Testis (tissue), 2 donors: ENCODE measurements at regions not wholly inside any gene's neighbourhood (a gene's known extent, or its start where the extent isn't known, plus 50 kb on each side); places are given as distances from the start of the nearest gene placed in this dataset.

ENCODE experiments used
- DNase-seq: peaks from one replicate; pipeline ENCODE4 v3.0.0-alpha.2; 2019
- H3K27ac ChIP-seq, 2 donors: fragments of 200-600 bp; sonication (generic); one replicate each; pipeline ENCODE4 v1.5.1; 2019
- H3K27me3 ChIP-seq: fragments of 200-600 bp; sonication (generic); one replicate; pipeline ENCODE4 v1.5.1; 2019
- H3K36me3 ChIP-seq: fragments of 200-600 bp; sonication (generic); one replicate; pipeline ENCODE4 v1.5.1; 2017; ENCODE audit warnings: low read depth; ENCODE audit errors: missing control alignments
- H3K4me1 ChIP-seq: fragments of 200-600 bp; sonication (generic); one replicate; pipeline ENCODE4 v1.5.1; 2019
- H3K4me3 ChIP-seq, 2 donors: fragments of 200-600 bp; sonication (generic); one replicate each; pipeline ENCODE4 v1.5.1; 2017 to 2019
- H3K9me3 ChIP-seq: fragments of 200-600 bp; sonication (generic); one replicate; pipeline ENCODE4 v1.5.1; 2017
- POLR2A ChIP-seq: fragments of 450-650 bp; IDR thresholded peaks from one replicate; pipeline ENCODE4 v1.6.1; 2017; ENCODE audit warnings: antibody characterized with exemption, mild to moderate bottlenecking, moderate library complexity
- WGBS, 2 donors: methylation state at CpG; one replicate each; pipeline ENCODE4 v1.1.5; 2018; 5-methylcytosine and 5-hydroxymethylcytosine counted together
- intact Hi-C: fragments of 100-400 bp; cut with DNase I; formaldehyde crosslinking; loops from one replicate; pipeline ENCODE4 v1.15.1; 2023; ENCODE audit warnings: low total_unique reads
- TF ChIP-seq, protein P1 (sequence below), 3 experiments: fragments of 450-650 bp in 2 of 3; fragments of 200-600 bp in 1 of 3; sonication (generic) in 1 of 3; IDR thresholded peaks; one replicate each; pipeline ENCODE4 v1.5.1; 2016 to 2019; ENCODE audit warnings: antibody characterized with exemption in 3 of 3, mild to moderate bottlenecking in 2 of 3, moderate library complexity in 1 of 3

- no peaks in the 10 kb centered on the region for H3K9me3 ChIP-seq
- no peaks in the 10 kb centered on the region for H3K27me3 ChIP-seq
- H3K27ac ChIP-seq, result no peak overlapping the region
- H3K4me1 ChIP-seq, result no peaks in the 10 kb centered on the region
- no peaks in the 10 kb centered on the region for H3K36me3 ChIP-seq
- no peak overlapping the region for H3K4me3 ChIP-seq
- intact Hi-C loops, result no loop called here
- TF ChIP-seq, protein P1, sequence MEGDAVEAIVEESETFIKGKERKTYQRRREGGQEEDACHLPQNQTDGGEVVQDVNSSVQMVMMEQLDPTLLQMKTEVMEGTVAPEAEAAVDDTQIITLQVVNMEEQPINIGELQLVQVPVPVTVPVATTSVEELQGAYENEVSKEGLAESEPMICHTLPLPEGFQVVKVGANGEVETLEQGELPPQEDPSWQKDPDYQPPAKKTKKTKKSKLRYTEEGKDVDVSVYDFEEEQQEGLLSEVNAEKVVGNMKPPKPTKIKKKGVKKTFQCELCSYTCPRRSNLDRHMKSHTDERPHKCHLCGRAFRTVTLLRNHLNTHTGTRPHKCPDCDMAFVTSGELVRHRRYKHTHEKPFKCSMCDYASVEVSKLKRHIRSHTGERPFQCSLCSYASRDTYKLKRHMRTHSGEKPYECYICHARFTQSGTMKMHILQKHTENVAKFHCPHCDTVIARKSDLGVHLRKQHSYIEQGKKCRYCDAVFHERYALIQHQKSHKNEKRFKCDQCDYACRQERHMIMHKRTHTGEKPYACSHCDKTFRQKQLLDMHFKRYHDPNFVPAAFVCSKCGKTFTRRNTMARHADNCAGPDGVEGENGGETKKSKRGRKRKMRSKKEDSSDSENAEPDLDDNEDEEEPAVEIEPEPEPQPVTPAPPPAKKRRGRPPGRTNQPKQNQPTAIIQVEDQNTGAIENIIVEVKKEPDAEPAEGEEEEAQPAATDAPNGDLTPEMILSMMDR (IDR thresholded peaks at IDR 0.05), result no peak
- no peak for TF ChIP-seq POLR2A
- no peak for DNase-seq
Observed at GRCh38 chr11:104624021-104624420, 274.2 kb downstream of the CASP12 start.

- Histone ChIP-seq H3K27ac (no peak overlapping the region), H3K4me3 (no peak overlapping the region), H3K4me1 (no peaks in the 10 kb centered on the region), H3K27me3 (no peaks in the 10 kb centered on the region), H3K36me3 (no peaks in the 10 kb centered on the region), H3K9me3 (no peaks in the 10 kb centered on the region)
- WGBS, 2 donors, result 75 to 80% methylated on average over 1 of the region's 1 CpG
- intact Hi-C loops, result no loop called here
- TF ChIP-seq, protein P1 (IDR thresholded peaks at IDR 0.05), result no peak
- TF ChIP-seq POLR2A, result no peak
- no peak for DNase-seq
Observed at GRCh38 chr11:104623518-104623917, 274.7 kb downstream of the CASP12 start.

DNA sequence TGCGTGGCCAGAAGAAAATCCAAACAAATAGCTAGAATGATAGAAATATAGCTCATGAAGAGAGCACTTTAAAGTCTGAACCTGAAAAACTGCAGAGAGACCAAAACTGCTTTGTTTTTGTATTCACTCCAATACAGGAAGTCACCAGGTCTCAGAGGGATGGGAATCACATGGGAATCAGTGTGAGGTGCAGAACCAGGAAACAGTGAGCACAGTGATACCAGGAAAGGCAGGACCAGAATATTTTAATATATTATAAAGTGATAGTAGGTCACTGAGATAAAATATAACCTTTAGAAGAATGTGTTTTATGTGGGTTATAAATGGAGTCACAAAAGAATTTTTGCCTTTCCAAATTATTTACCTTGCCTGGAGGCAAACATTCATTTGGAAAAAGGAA is 277.3 kb downstream of the CASP12 start:
- no peaks in the 10 kb centered on the region for H3K4me1 ChIP-seq
- intact Hi-C loops, result no loop called here
- 83 to 90% methylated on average over 1 of the region's 1 CpG for WGBS, 2 donors
- no peak for DNase-seq
- no peaks in the 10 kb centered on the region for H3K27me3 ChIP-seq
- no peaks in the 10 kb centered on the region for H3K36me3 ChIP-seq
- no peak overlapping the region for H3K4me3 ChIP-seq
- no peak for TF ChIP-seq POLR2A
- TF ChIP-seq, protein P1 (IDR thresholded peaks at IDR 0.05), result no peak
- H3K9me3 ChIP-seq, result no peaks in the 10 kb centered on the region
- H3K27ac ChIP-seq, result no peak overlapping the region

- no peaks in the 10 kb centered on the region for H3K27me3 ChIP-seq
- no peaks in the 10 kb centered on the region for H3K9me3 ChIP-seq
- no peak for TF ChIP-seq POLR2A
- TF ChIP-seq, protein P1 (IDR thresholded peaks at IDR 0.05), result no peak
- no peaks in the 10 kb centered on the region for H3K4me1 ChIP-seq
- intact Hi-C loops, result no loop called here
- DNase-seq, result no peak
- 74 to 77% methylated on average over 3 of the region's 3 CpGs for WGBS, 2 donors
- no peaks in the 10 kb centered on the region for H3K36me3 ChIP-seq
- no peak overlapping the region for H3K27ac ChIP-seq
- H3K4me3 ChIP-seq, result no peak overlapping the region
Observed at GRCh38 chr11:104619751-104620150, 278.5 kb downstream of the CASP12 start.

DNA sequence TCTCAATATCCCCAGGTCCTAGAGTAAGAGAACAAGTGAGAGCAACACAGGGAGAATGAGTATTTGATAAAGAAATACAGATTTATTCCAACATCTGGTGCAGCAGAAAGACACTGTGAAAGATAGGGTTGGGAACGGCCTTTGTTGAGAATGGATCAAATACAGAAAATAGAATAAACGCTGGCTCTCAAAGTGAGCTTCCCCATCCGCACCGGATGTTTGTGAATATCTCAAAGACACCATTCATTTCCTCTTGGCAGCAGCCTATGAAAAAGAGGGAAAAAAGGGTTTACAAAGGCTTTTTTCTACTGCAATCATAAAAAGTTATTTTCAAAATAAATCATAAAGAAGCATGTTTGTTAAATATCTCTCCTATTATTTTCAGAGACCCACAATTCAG is 279.3 kb downstream of the CASP12 start:
- no peak overlapping the region for H3K27ac ChIP-seq
- intact Hi-C loops, result no loop called here
- TF ChIP-seq, protein P1 (IDR thresholded peaks at IDR 0.05), result no peak
- no peak for TF ChIP-seq POLR2A

More for the DNA sequence above, 279.3 kb downstream of the CASP12 start:
- no peak overlapping the region for H3K4me3 ChIP-seq
- no peak for DNase-seq
- no peaks in the 10 kb centered on the region for H3K4me1 ChIP-seq
- WGBS, 2 donors, result 81 to 84% methylated on average over 4 of the region's 4 CpGs
- no peaks in the 10 kb centered on the region for H3K9me3 ChIP-seq
- no peaks in the 10 kb centered on the region for H3K27me3 ChIP-seq
- H3K36me3 ChIP-seq, result no peaks in the 10 kb centered on the region
